Keratinocyte (primary cell): ENCODE measurements at regions not wholly inside any gene's neighbourhood (a gene's known extent, or its start where the extent isn't known, plus 50 kb on each side); places are given as distances from the start of the nearest gene placed in this dataset.

Experiments used
- DNase-seq: peaks from one replicate; pipeline ENCODE4 v3.0.0-alpha.2; 2011; ENCODE audit warnings: low read depth, missing footprints, low spot score
- FAIRE-seq: peaks from 2 replicates; lab custom pipeline; 2011; peaks lifted over from hg19 to GRCh38; lab: Jason Lieb, UNC
- H2AFZ ChIP-seq: 2 replicates; pipeline ENCODE4 v1.6.0; 2012; ENCODE audit warnings: low read length, control low read depth, inconsistent platforms; ENCODE audit not compliant: control insufficient read depth
- H3K27ac ChIP-seq: 2 replicates; pipeline ENCODE4 v1.5.1; 2011; ENCODE audit warnings: low read length; ENCODE audit not compliant: control insufficient read depth, insufficient read depth
- H3K27me3 ChIP-seq: 3 replicates; pipeline ENCODE4 v1.6.0; 2011; ENCODE audit warnings: low read length; ENCODE audit not compliant: control insufficient read depth, insufficient read depth; ENCODE audit errors: extremely low read depth
- H3K36me3 ChIP-seq, 2 experiments: 2 replicates in 1 of 2; 3 replicates in 1 of 2; pipeline ENCODE4 v1.5.1; 2011; ENCODE audit warnings: low read length in 2 of 2, mild to moderate bottlenecking in 1 of 2; ENCODE audit not compliant: control insufficient read depth in 2 of 2, insufficient read depth in 2 of 2; ENCODE audit errors: extremely low read depth in 1 of 2
- H3K4me1 ChIP-seq: 3 replicates; pipeline ENCODE4 v1.5.1; 2011; ENCODE audit warnings: low read length; ENCODE audit not compliant: control insufficient read depth, insufficient read depth; ENCODE audit errors: extremely low read depth
- H3K4me2 ChIP-seq: 3 replicates; pipeline ENCODE4 v1.6.0; 2011; ENCODE audit warnings: low read depth, low read length; ENCODE audit not compliant: control insufficient read depth, insufficient read depth; ENCODE audit errors: extremely low read depth
- H3K4me3 ChIP-seq, 3 experiments: fragments of 200-600 bp in 1 of 3; sonication (generic) in 1 of 3; 2 replicates in 2 of 3; 3 replicates in 1 of 3; pipeline ENCODE4 v1.5.1; 2011 to 2016; ENCODE audit warnings: low read length in 3 of 3, mild to moderate bottlenecking in 3 of 3, control low read depth in 2 of 3, inconsistent platforms in 1 of 3, low read depth in 1 of 3, mixed read lengths in 1 of 3, mixed run types in 1 of 3, moderate library complexity in 1 of 3; ENCODE audit not compliant: control insufficient read depth in 2 of 3, insufficient read depth in 2 of 3; ENCODE audit errors: extremely low read depth in 1 of 3
- H3K79me2 ChIP-seq: 2 replicates; pipeline ENCODE4 v1.6.0; 2012; ENCODE audit warnings: low read length; ENCODE audit not compliant: control insufficient read depth, insufficient read depth
- H3K9ac ChIP-seq: 3 replicates; pipeline ENCODE4 v1.6.0; 2011; ENCODE audit warnings: low read length; ENCODE audit not compliant: control insufficient read depth, insufficient read depth; ENCODE audit errors: extremely low read depth
- H3K9me1 ChIP-seq: 3 replicates; pipeline ENCODE4 v1.6.0; 2011; ENCODE audit warnings: low read length; ENCODE audit not compliant: control insufficient read depth, insufficient read depth; ENCODE audit errors: extremely low read depth
- H3K9me3 ChIP-seq: 2 replicates; pipeline ENCODE4 v1.5.1; 2012; ENCODE audit warnings: low read depth, low read length; ENCODE audit not compliant: control insufficient read depth
- H4K20me1 ChIP-seq: 3 replicates; pipeline ENCODE4 v1.6.0; 2011; ENCODE audit warnings: low read length; ENCODE audit not compliant: control insufficient read depth, insufficient read depth; ENCODE audit errors: extremely low read depth
- EZH2 ChIP-seq: IDR thresholded peaks from one replicate; pipeline ENCODE4 v1.6.1; 2012; ENCODE audit warnings: inconsistent platforms, mild to moderate bottlenecking, low read length, moderate library complexity
- dilution Hi-C: fragments of 300-500 bp; cut with MboI; formaldehyde crosslinking; loops from one replicate; pipeline ENCODE4 v1.7.0; 2020; ENCODE audit warnings: low sequenced_read_pairs; ENCODE audit not compliant: extremely low pct_ligation_motif_present
- TF ChIP-seq, protein P1 (sequence below), 3 experiments: IDR thresholded peaks in 1 of 3; conservative IDR thresholded peaks in 1 of 3; optimal IDR thresholded peaks in 1 of 3; 2 replicates in 2 of 3; 3 replicates in 1 of 3; pipeline versions ENCODE3 to v1.5.1; 2011; ENCODE audit warnings: low read length in 3 of 3, mild to moderate bottlenecking in 3 of 3, moderate library complexity in 2 of 3, control low read depth in 1 of 3, inconsistent platforms in 1 of 3; ENCODE audit not compliant: insufficient read depth in 2 of 3; ENCODE audit errors: extremely low read depth in 1 of 3

GRCh38 chr2:138296365-138296764 is 205.2 kb upstream of the SPOPL start:
- dilution Hi-C loops = no loop called here

DNA sequence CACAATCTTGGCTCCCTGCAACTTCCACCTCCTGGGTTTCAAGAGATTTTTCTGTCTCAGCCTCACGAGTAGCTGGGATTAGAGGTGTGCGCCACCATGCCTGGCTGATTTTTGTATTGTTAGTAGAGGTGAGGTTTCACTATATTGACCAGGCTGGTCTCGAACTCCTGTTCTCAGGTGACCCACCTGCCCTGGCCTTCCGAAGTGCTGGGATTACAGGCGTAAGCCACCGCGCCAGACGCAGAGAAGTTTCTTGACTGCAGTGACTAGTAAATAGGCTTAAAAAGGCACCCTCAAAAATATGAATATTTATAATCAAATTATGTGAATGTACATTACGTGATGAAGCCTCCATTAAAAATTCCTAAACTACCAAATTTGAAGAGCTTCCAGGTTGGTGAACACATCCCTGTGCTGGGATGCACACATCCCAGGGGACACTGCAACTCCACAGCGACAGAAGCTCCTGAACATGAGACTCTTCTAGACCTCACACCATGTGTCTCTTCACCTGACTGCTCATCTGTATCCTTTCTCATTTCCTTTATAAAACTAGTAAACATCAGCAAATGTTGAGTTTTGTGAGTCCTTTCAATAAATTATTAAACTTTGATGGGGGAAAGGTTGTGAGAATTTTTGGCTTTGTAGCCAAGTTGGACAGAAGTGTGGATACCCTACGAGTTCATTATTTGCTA is 203.3 kb upstream of the SPOPL start:
- Histone ChIP-seq H2AFZ (no peak overlapping the region), H3K4me3 (no peak overlapping the region), H3K9me1 (no peaks in the 10 kb centered on the region), H3K9me3 (no peaks in the 10 kb centered on the region), H3K27me3 (no peaks in the 10 kb centered on the region), H3K4me1 (peaks cover 13% of the 10 kb centered on the region), H3K9ac (no peak overlapping the region), H3K4me2 (no peak overlapping the region), H3K79me2 (no peaks in the 10 kb centered on the region), H4K20me1 (no peaks in the 10 kb centered on the region), H3K27ac (no peak overlapping the region), H3K36me3 (no peaks in the 10 kb centered on the region)
- TF ChIP-seq, protein P1, sequence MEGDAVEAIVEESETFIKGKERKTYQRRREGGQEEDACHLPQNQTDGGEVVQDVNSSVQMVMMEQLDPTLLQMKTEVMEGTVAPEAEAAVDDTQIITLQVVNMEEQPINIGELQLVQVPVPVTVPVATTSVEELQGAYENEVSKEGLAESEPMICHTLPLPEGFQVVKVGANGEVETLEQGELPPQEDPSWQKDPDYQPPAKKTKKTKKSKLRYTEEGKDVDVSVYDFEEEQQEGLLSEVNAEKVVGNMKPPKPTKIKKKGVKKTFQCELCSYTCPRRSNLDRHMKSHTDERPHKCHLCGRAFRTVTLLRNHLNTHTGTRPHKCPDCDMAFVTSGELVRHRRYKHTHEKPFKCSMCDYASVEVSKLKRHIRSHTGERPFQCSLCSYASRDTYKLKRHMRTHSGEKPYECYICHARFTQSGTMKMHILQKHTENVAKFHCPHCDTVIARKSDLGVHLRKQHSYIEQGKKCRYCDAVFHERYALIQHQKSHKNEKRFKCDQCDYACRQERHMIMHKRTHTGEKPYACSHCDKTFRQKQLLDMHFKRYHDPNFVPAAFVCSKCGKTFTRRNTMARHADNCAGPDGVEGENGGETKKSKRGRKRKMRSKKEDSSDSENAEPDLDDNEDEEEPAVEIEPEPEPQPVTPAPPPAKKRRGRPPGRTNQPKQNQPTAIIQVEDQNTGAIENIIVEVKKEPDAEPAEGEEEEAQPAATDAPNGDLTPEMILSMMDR (optimal IDR thresholded peaks at IDR 0.05 in 1 of 3, IDR thresholded peaks at IDR 0.05 in 1 of 3, conservative IDR thresholded peaks at IDR 0.05 in 1 of 3; ENCODE audit: extremely low read depth in 1 of 3, insufficient read depth in 2 of 3, low read length in 3 of 3) = no peak
- TF ChIP-seq EZH2 = no peak
- no peak for DNase-seq
- dilution Hi-C loops = no loop called here
- FAIRE-seq = no peak

More at GRCh38 chr2:138296365-138296764, 205.2 kb upstream of the SPOPL start:
- no peaks in the 10 kb centered on the region for H3K27me3 ChIP-seq
- no peaks in the 10 kb centered on the region for H3K9me1 ChIP-seq
- no peak overlapping the region for H3K4me3 ChIP-seq
- peaks cover 13% of the 10 kb centered on the region for H3K4me1 ChIP-seq
- H3K79me2 ChIP-seq = no peaks in the 10 kb centered on the region
- no peak overlapping the region for H2AFZ ChIP-seq
- no peak for TF ChIP-seq EZH2
- TF ChIP-seq, protein P1 (optimal IDR thresholded peaks at IDR 0.05 in 1 of 3, IDR thresholded peaks at IDR 0.05 in 1 of 3, conservative IDR thresholded peaks at IDR 0.05 in 1 of 3; ENCODE audit: extremely low read depth in 1 of 3, insufficient read depth in 2 of 3, low read length in 3 of 3) = no peak
- no peaks in the 10 kb centered on the region for H3K9me3 ChIP-seq
- no peaks in the 10 kb centered on the region for H3K36me3 ChIP-seq
- H3K9ac ChIP-seq = no peak overlapping the region
- FAIRE-seq = no peak
- no peaks in the 10 kb centered on the region for H4K20me1 ChIP-seq
- H3K4me2 ChIP-seq = no peak overlapping the region
- H3K27ac ChIP-seq = no peak overlapping the region
- no peak for DNase-seq
